ENCODE measurements at regions not wholly inside any gene's neighbourhood (a gene's known extent, or its start where the extent isn't known, plus 50 kb on each side); places are given as distances from the start of the nearest gene placed in this dataset.

GRCh38 chr2:58923869-58924268 lies 682.7 kb upstream of the FANCL start:
- no peak for TF ChIP-seq CTCF (IDR thresholded peaks at IDR 0.05)
- no peak for TF ChIP-seq POLR2A (IDR thresholded peaks at IDR 0.05)
